ENCODE measurements at regions not wholly inside any gene's neighbourhood (a gene's known extent, or its start where the extent isn't known, plus 50 kb on each side); places are given as distances from the start of the nearest gene placed in this dataset.

GRCh38 chr7:10557375-10557774, 416.3 kb upstream of the PHF14 start:
- WGBS (ENCODE audit: insufficient coverage), result 97% methylated on average over 5 of the region's 5 CpGs
- H3K4me3 ChIP-seq (ENCODE audit: low read depth, low read length), result no peak overlapping the region
- H3K4me1 ChIP-seq (ENCODE audit: control insufficient read depth, insufficient read depth, low read length), result no peaks in the 10 kb centered on the region
- H3K36me3 ChIP-seq (ENCODE audit: control insufficient read depth, insufficient read depth, low read length), result no peaks in the 10 kb centered on the region
- H3K9me3 ChIP-seq (ENCODE audit: control insufficient read depth, insufficient read depth, low read length), result no peaks in the 10 kb centered on the region
- DNase-seq (ENCODE audit: low read depth in 4 of 6, low spot score in 6 of 6), result no peak
- H3K27me3 ChIP-seq (ENCODE audit: control insufficient read depth, insufficient read depth, low read length), result no peaks in the 10 kb centered on the region
- H3K27ac ChIP-seq (ENCODE audit: low read depth, low read length), result no peak overlapping the region

DNA sequence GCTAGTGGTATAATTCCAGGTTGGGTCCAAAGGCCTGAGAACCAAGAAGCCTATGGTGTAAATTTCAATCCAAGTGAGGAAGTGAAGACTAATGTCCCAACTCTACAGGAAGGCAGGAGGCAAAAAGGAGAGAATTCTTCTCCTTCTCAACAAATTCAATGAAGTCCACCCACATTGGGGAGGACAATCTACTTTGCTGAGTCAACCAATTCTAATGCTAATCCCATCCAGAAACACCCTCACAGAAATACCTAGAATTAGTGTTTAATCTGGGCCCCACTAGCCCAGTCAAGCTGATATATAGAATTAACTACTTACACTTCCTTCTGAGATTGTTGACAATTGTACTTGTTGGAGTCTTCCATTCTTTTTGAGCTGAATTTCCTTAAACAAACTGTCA, 413.2 kb upstream of the PHF14 start:
- H3K27me3 ChIP-seq (ENCODE audit: control insufficient read depth, insufficient read depth, low read length), result no peaks in the 10 kb centered on the region
- no peaks in the 10 kb centered on the region for H3K4me1 ChIP-seq (ENCODE audit: control insufficient read depth, insufficient read depth, low read length)
- no peak for DNase-seq (ENCODE audit: low read depth in 4 of 6, low spot score in 6 of 6)
- no peak overlapping the region for H3K4me3 ChIP-seq (ENCODE audit: low read depth, low read length)
- H3K9me3 ChIP-seq (ENCODE audit: control insufficient read depth, insufficient read depth, low read length), result no peaks in the 10 kb centered on the region
- H3K36me3 ChIP-seq (ENCODE audit: control insufficient read depth, insufficient read depth, low read length), result no peaks in the 10 kb centered on the region
- no peak overlapping the region for H3K27ac ChIP-seq (ENCODE audit: low read depth, low read length)

GRCh38 chr7:10568891-10569290, 404.8 kb upstream of the PHF14 start:
- Histone ChIP-seq H3K4me1 (ENCODE audit: control insufficient read depth, insufficient read depth, low read length) (no peaks in the 10 kb centered on the region), H3K4me3 (ENCODE audit: low read depth, low read length) (no peak overlapping the region), H3K27me3 (ENCODE audit: control insufficient read depth, insufficient read depth, low read length) (no peaks in the 10 kb centered on the region), H3K27ac (ENCODE audit: low read depth, low read length) (no peak overlapping the region), H3K9me3 (ENCODE audit: control insufficient read depth, insufficient read depth, low read length) (no peaks in the 10 kb centered on the region), H3K36me3 (ENCODE audit: control insufficient read depth, insufficient read depth, low read length) (no peaks in the 10 kb centered on the region)
- no peak for DNase-seq (ENCODE audit: low read depth in 4 of 6, low spot score in 6 of 6)

GRCh38 chr7:10571759-10572158, 401.9 kb upstream of the PHF14 start:
- no peak for DNase-seq (ENCODE audit: low read depth in 4 of 6, low spot score in 6 of 6)
- Histone ChIP-seq H3K4me3 (ENCODE audit: low read depth, low read length) (no peak overlapping the region), H3K4me1 (ENCODE audit: control insufficient read depth, insufficient read depth, low read length) (no peaks in the 10 kb centered on the region), H3K9me3 (ENCODE audit: control insufficient read depth, insufficient read depth, low read length) (no peaks in the 10 kb centered on the region), H3K27me3 (ENCODE audit: control insufficient read depth, insufficient read depth, low read length) (no peaks in the 10 kb centered on the region), H3K36me3 (ENCODE audit: control insufficient read depth, insufficient read depth, low read length) (no peaks in the 10 kb centered on the region), H3K27ac (ENCODE audit: low read depth, low read length) (no peak overlapping the region)
- WGBS (ENCODE audit: insufficient coverage), result no CpG with 5 or more reads among the region's 1 CpG

- WGBS (ENCODE audit: insufficient coverage), result no CpG with 5 or more reads among the region's 3 CpGs
- H3K4me3 ChIP-seq (ENCODE audit: low read depth, low read length), result no peak overlapping the region
Observed at GRCh38 chr7:10577866-10578374, 395.8 kb upstream of the PHF14 start.

DNA sequence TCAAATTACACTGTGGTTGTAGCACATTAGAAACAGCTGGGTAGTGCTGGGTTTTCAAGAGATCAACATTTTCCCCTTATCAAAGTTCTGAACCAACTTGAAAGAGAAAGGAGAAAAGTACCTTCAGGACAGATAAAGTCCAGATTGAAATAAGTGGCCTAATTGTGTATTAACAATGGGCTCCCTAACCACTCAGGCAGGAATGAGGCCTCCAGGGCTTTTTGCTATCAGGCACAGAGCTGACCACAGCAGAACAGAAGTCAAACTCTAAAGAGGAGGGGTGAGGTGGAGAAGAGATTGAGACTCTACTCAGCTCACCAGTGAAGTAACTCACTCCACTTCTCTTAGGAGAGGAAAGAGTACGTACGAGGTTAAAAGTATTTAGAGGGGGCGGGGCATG, 394.1 kb upstream of the PHF14 start:
- no peak overlapping the region for H3K27ac ChIP-seq (ENCODE audit: low read depth, low read length)
- no peaks in the 10 kb centered on the region for H3K27me3 ChIP-seq (ENCODE audit: control insufficient read depth, insufficient read depth, low read length)
- H3K4me1 ChIP-seq (ENCODE audit: control insufficient read depth, insufficient read depth, low read length), result no peaks in the 10 kb centered on the region
- DNase-seq (ENCODE audit: low read depth in 4 of 6, low spot score in 6 of 6), result no peak
- no peaks in the 10 kb centered on the region for H3K36me3 ChIP-seq (ENCODE audit: control insufficient read depth, insufficient read depth, low read length)
- H3K9me3 ChIP-seq (ENCODE audit: control insufficient read depth, insufficient read depth, low read length), result no peaks in the 10 kb centered on the region
- no peak overlapping the region for H3K4me3 ChIP-seq (ENCODE audit: low read depth, low read length)
- no CpG with 5 or more reads among the region's 3 CpGs for WGBS (ENCODE audit: insufficient coverage)

More at GRCh38 chr7:10577866-10578374, 395.8 kb upstream of the PHF14 start:
- Histone ChIP-seq H3K9me3 (ENCODE audit: control insufficient read depth, insufficient read depth, low read length) (no peaks in the 10 kb centered on the region), H3K4me1 (ENCODE audit: control insufficient read depth, insufficient read depth, low read length) (no peaks in the 10 kb centered on the region), H3K27me3 (ENCODE audit: control insufficient read depth, insufficient read depth, low read length) (no peaks in the 10 kb centered on the region), H3K36me3 (ENCODE audit: control insufficient read depth, insufficient read depth, low read length) (no peaks in the 10 kb centered on the region), H3K27ac (ENCODE audit: low read depth, low read length) (no peak overlapping the region)
- DNase-seq (ENCODE audit: low read depth in 4 of 6, low spot score in 6 of 6), result no peak

- WGBS (ENCODE audit: insufficient coverage), result no CpG with 5 or more reads among the region's 4 CpGs
- Histone ChIP-seq H3K36me3 (ENCODE audit: control insufficient read depth, insufficient read depth, low read length) (no peaks in the 10 kb centered on the region), H3K4me1 (ENCODE audit: control insufficient read depth, insufficient read depth, low read length) (no peaks in the 10 kb centered on the region), H3K27ac (ENCODE audit: low read depth, low read length) (no peak overlapping the region), H3K9me3 (ENCODE audit: control insufficient read depth, insufficient read depth, low read length) (no peaks in the 10 kb centered on the region), H3K27me3 (ENCODE audit: control insufficient read depth, insufficient read depth, low read length) (no peaks in the 10 kb centered on the region), H3K4me3 (ENCODE audit: low read depth, low read length) (no peak overlapping the region)
- DNase-seq (ENCODE audit: low read depth in 4 of 6, low spot score in 6 of 6), result peak in 1 of 6 donors; percentile 8
Observed at GRCh38 chr7:10584886-10585285, 388.8 kb upstream of the PHF14 start.

GRCh38 chr7:10588084-10588483, 385.6 kb upstream of the PHF14 start:
- no peak overlapping the region for H3K4me3 ChIP-seq (ENCODE audit: low read depth, low read length)
- H3K36me3 ChIP-seq (ENCODE audit: control insufficient read depth, insufficient read depth, low read length), result no peaks in the 10 kb centered on the region
- no peaks in the 10 kb centered on the region for H3K4me1 ChIP-seq (ENCODE audit: control insufficient read depth, insufficient read depth, low read length)
- no peaks in the 10 kb centered on the region for H3K27me3 ChIP-seq (ENCODE audit: control insufficient read depth, insufficient read depth, low read length)
- WGBS (ENCODE audit: insufficient coverage), result no CpG with 5 or more reads among the region's 1 CpG
- H3K9me3 ChIP-seq (ENCODE audit: control insufficient read depth, insufficient read depth, low read length), result no peaks in the 10 kb centered on the region
- no peak overlapping the region for H3K27ac ChIP-seq (ENCODE audit: low read depth, low read length)
- no peak for DNase-seq (ENCODE audit: low read depth in 4 of 6, low spot score in 6 of 6)

DNA sequence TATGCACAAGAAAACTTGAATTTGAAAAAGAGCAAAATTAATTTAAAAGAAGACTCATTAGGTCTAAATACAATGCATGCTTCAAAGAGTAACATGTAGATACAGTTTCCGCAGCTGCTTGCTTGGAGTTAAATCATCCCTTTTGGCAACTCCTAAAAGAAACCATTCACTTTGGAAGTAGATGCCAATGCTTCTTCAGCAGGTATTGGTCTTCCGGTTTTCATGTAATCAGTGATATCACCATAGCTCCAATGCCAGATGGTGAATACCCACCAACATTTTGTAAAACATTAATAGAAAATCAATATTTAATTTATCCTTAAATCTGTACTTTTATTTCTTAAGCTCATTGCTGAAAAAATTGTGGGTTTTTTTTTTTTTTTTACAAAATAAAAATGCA, 381.1 kb upstream of the PHF14 start:
- no CpG with 5 or more reads among the region's 2 CpGs for WGBS (ENCODE audit: insufficient coverage)
- no peak for DNase-seq (ENCODE audit: low read depth in 4 of 6, low spot score in 6 of 6)

DNA sequence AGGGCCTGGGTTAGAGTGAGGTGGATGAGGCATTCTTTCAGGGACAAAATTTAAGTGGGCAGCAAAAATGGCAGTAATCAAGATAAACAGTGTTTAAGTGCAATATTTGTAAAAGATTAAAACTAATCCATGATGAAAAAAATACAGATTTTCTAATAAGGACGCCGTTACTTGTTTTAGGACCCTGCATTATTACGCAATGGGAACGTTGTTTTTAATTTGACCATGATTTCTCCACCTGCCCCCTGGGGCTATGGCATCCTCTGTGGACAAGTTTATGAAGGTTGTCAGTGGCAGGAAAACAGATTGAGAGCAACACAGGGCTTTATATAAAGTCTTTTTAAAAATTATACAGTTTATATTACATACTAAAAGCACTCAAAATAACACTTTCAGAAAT, 380.6 kb upstream of the PHF14 start:
- Histone ChIP-seq H3K27me3 (ENCODE audit: control insufficient read depth, insufficient read depth, low read length) (no peaks in the 10 kb centered on the region), H3K9me3 (ENCODE audit: control insufficient read depth, insufficient read depth, low read length) (no peaks in the 10 kb centered on the region), H3K4me3 (ENCODE audit: low read depth, low read length) (no peak overlapping the region), H3K36me3 (ENCODE audit: control insufficient read depth, insufficient read depth, low read length) (no peaks in the 10 kb centered on the region), H3K27ac (ENCODE audit: low read depth, low read length) (no peak overlapping the region), H3K4me1 (ENCODE audit: control insufficient read depth, insufficient read depth, low read length) (no peaks in the 10 kb centered on the region)
- no CpG with 5 or more reads among the region's 4 CpGs for WGBS (ENCODE audit: insufficient coverage)
- DNase-seq (ENCODE audit: low read depth in 4 of 6, low spot score in 6 of 6), result no peak

More for the DNA sequence above, 381.1 kb upstream of the PHF14 start:
- Histone ChIP-seq H3K27ac (ENCODE audit: low read depth, low read length) (no peak overlapping the region), H3K27me3 (ENCODE audit: control insufficient read depth, insufficient read depth, low read length) (no peaks in the 10 kb centered on the region), H3K9me3 (ENCODE audit: control insufficient read depth, insufficient read depth, low read length) (no peaks in the 10 kb centered on the region), H3K4me3 (ENCODE audit: low read depth, low read length) (no peak overlapping the region), H3K4me1 (ENCODE audit: control insufficient read depth, insufficient read depth, low read length) (no peaks in the 10 kb centered on the region), H3K36me3 (ENCODE audit: control insufficient read depth, insufficient read depth, low read length) (no peaks in the 10 kb centered on the region)
